ENCODE measurements at regions not wholly inside any gene's neighbourhood (a gene's known extent, or its start where the extent isn't known, plus 50 kb on each side); places are given as distances from the start of the nearest gene placed in this dataset.

GRCh38 chr9:106796771-106797170 is 66.2 kb upstream of the ZNF462 start:
- Histone ChIP-seq H3K27ac (ENCODE audit: low read depth, low read length, poor library complexity, severe bottlenecking) (no peak overlapping the region), H2AFZ (ENCODE audit: low read length) (no peak overlapping the region), H3K9me3 (ENCODE audit: low read length) (no peaks in the 10 kb centered on the region), H3K4me1 (ENCODE audit: insufficient read depth, low read length, poor library complexity, severe bottlenecking) (no peaks in the 10 kb centered on the region), H3K9me2 (ENCODE audit: insufficient read depth, low read length) (no peaks in the 10 kb centered on the region), H3K4me2 (ENCODE audit: low read length) (no peak overlapping the region), H3K36me3 (ENCODE audit: insufficient read depth, low read length) (no peaks in the 10 kb centered on the region), H3K79me2 (ENCODE audit: insufficient read depth, low read depth, low read length) (no peaks in the 10 kb centered on the region), H4K20me1 (ENCODE audit: insufficient read depth, low read length) (no peaks in the 10 kb centered on the region), H3K4me3 (ENCODE audit: low read depth, low read length, poor library complexity, severe bottlenecking) (no peak overlapping the region)
- no peak for DNase-seq (ENCODE audit: low spot score)
- TF ChIP-seq CTCF (conservative IDR thresholded peaks at IDR 0.05; ENCODE audit: low read length): no peak
- no peak for TF ChIP-seq EZH2phosphoT487 (IDR thresholded peaks at IDR 0.05; ENCODE audit: borderline replicate concordance, low read depth, low read length)
- intact Hi-C loops (cut with micrococcal nuclease; ENCODE audit: unreplicated experiment): no loop called here
- ChIA-PET CTCF (ENCODE audit: unreplicated experiment) (no interaction called here), POLR2A (interaction anchor here (0.6 to 1.8 kb wide), 3 partner anchors 8 to 1307 kb away, joined by 3 to 8 read pairs (median 3); no protein-coding TSS in a partner anchor)
- BruUV-seq (replicated peaks): no TSS peak

GRCh38 chr9:106797299-106797698 is 65.7 kb upstream of the ZNF462 start:
- no peak overlapping the region for H2AFZ ChIP-seq (ENCODE audit: low read length)
- H3K4me2 ChIP-seq (ENCODE audit: low read length): no peak overlapping the region
- ChIA-PET POLR2A (interaction anchor here (0.6 to 1.8 kb wide), 3 partner anchors 8 to 1306 kb away, joined by 3 to 8 read pairs (median 3); no protein-coding TSS in a partner anchor), CTCF (ENCODE audit: unreplicated experiment) (no interaction called here)
- H3K9me3 ChIP-seq (ENCODE audit: low read length): no peaks in the 10 kb centered on the region
- H4K20me1 ChIP-seq (ENCODE audit: insufficient read depth, low read length): no peaks in the 10 kb centered on the region
- no peak overlapping the region for H3K4me3 ChIP-seq (ENCODE audit: low read depth, low read length, poor library complexity, severe bottlenecking)
- no peak for DNase-seq (ENCODE audit: low spot score)
- no peaks in the 10 kb centered on the region for H3K79me2 ChIP-seq (ENCODE audit: insufficient read depth, low read depth, low read length)
- no peaks in the 10 kb centered on the region for H3K36me3 ChIP-seq (ENCODE audit: insufficient read depth, low read length)
- no peak for TF ChIP-seq EZH2phosphoT487 (IDR thresholded peaks at IDR 0.05; ENCODE audit: borderline replicate concordance, low read depth, low read length)
- no peak for TF ChIP-seq CTCF (conservative IDR thresholded peaks at IDR 0.05; ENCODE audit: low read length)
- intact Hi-C loops (cut with micrococcal nuclease; ENCODE audit: unreplicated experiment): no loop called here
- no peaks in the 10 kb centered on the region for H3K9me2 ChIP-seq (ENCODE audit: insufficient read depth, low read length)
- no TSS peak for BruUV-seq (replicated peaks)
- H3K27ac ChIP-seq (ENCODE audit: low read depth, low read length, poor library complexity, severe bottlenecking): no peak overlapping the region
- H3K4me1 ChIP-seq (ENCODE audit: insufficient read depth, low read length, poor library complexity, severe bottlenecking): no peaks in the 10 kb centered on the region

GRCh38 chr9:106798016-106798799 is 64.8 kb upstream of the ZNF462 start:
- TF ChIP-seq EZH2phosphoT487 (IDR thresholded peaks at IDR 0.05; ENCODE audit: borderline replicate concordance, low read depth, low read length) (no peak), CTCF (conservative IDR thresholded peaks at IDR 0.05; ENCODE audit: low read length) (no peak)
- Histone ChIP-seq H2AFZ (ENCODE audit: low read length) (no peak overlapping the region), H3K79me2 (ENCODE audit: insufficient read depth, low read depth, low read length) (no peaks in the 10 kb centered on the region), H4K20me1 (ENCODE audit: insufficient read depth, low read length) (no peaks in the 10 kb centered on the region), H3K36me3 (ENCODE audit: insufficient read depth, low read length) (no peaks in the 10 kb centered on the region), H3K4me3 (ENCODE audit: low read depth, low read length, poor library complexity, severe bottlenecking) (no peak overlapping the region), H3K4me2 (ENCODE audit: low read length) (no peak overlapping the region), H3K9me3 (ENCODE audit: low read length) (no peaks in the 10 kb centered on the region), H3K27ac (ENCODE audit: low read depth, low read length, poor library complexity, severe bottlenecking) (no peak overlapping the region), H3K4me1 (ENCODE audit: insufficient read depth, low read length, poor library complexity, severe bottlenecking) (no peaks in the 10 kb centered on the region), H3K9me2 (ENCODE audit: insufficient read depth, low read length) (no peaks in the 10 kb centered on the region)
- intact Hi-C loops (cut with micrococcal nuclease; ENCODE audit: unreplicated experiment): no loop called here
- DNase-seq (ENCODE audit: low spot score): no peak
- BruUV-seq (replicated peaks): no TSS peak
- POLR2A ChIA-PET: no interaction called here
- CTCF ChIA-PET (ENCODE audit: unreplicated experiment): no interaction called here
